H9 (cell line): ENCODE measurements at regions not wholly inside any gene's neighbourhood (a gene's known extent, or its start where the extent isn't known, plus 50 kb on each side); places are given as distances from the start of the nearest gene placed in this dataset.

Source experiments
- DNase-seq: peaks from one replicate; pipeline ENCODE4 v3.0.0-alpha.2; 2017
- H2AFZ ChIP-seq: one replicate; pipeline ENCODE4 v1.6.1; 2013; ENCODE audit warnings: mild to moderate bottlenecking, low read length, control low read depth, moderate library complexity
- H2AK5ac ChIP-seq: 2 replicates; pipeline ENCODE4 v1.6.1; 2013; ENCODE audit warnings: low read length, control low read depth, mixed read lengths; ENCODE audit not compliant: insufficient read length
- H2BK120ac ChIP-seq: one replicate; pipeline ENCODE4 v1.6.1; 2013; ENCODE audit warnings: low read depth, mild to moderate bottlenecking, low read length, control low read depth, inconsistent platforms; ENCODE audit not compliant: poor library complexity, severe bottlenecking
- H2BK12ac ChIP-seq: 2 replicates; pipeline ENCODE4 v1.6.1; 2013; ENCODE audit warnings: low read length, control low read depth, mixed read lengths, low read depth; ENCODE audit not compliant: insufficient read length
- H2BK15ac ChIP-seq: 2 replicates; pipeline ENCODE4 v1.6.1; 2013; ENCODE audit warnings: low read depth, low read length, control low read depth
- H2BK20ac ChIP-seq: one replicate; pipeline ENCODE4 v1.6.1; 2013; ENCODE audit warnings: low read depth, mild to moderate bottlenecking, low read length, control low read depth, inconsistent platforms; ENCODE audit not compliant: poor library complexity, severe bottlenecking
- H2BK5ac ChIP-seq: 2 replicates; pipeline ENCODE4 v1.6.1; 2013; ENCODE audit warnings: low read length, control low read depth, mixed read lengths; ENCODE audit not compliant: insufficient read length
- H3K14ac ChIP-seq: 2 replicates; pipeline ENCODE4 v1.6.1; 2013; ENCODE audit warnings: low read length, control low read depth; ENCODE audit not compliant: insufficient read depth
- H3K18ac ChIP-seq: 2 replicates; pipeline ENCODE4 v1.6.1; 2013; ENCODE audit warnings: low read depth, mild to moderate bottlenecking, mixed read lengths, low read length, control low read depth; ENCODE audit not compliant: insufficient read length
- H3K23ac ChIP-seq: 2 replicates; pipeline ENCODE4 v1.6.1; 2013; ENCODE audit warnings: low read length, control low read depth, mixed read lengths, low read depth; ENCODE audit not compliant: insufficient read length
- H3K23me2 ChIP-seq: 2 replicates; pipeline ENCODE4 v1.6.1; 2013; ENCODE audit warnings: low read depth, mild to moderate bottlenecking, mixed read lengths, low read length, control low read depth; ENCODE audit not compliant: insufficient read length, poor library complexity, severe bottlenecking
- H3K27ac ChIP-seq: 2 replicates; pipeline ENCODE4 v1.5.1; 2013; ENCODE audit warnings: low read length, control low read depth, mixed read lengths, low read depth; ENCODE audit not compliant: insufficient read length
- H3K27me3 ChIP-seq: 2 replicates; pipeline ENCODE4 v1.6.1; 2013; ENCODE audit warnings: low read length, control low read depth, inconsistent platforms; ENCODE audit not compliant: insufficient read depth
- H3K4ac ChIP-seq: 2 replicates; pipeline ENCODE4 v1.6.1; 2013; ENCODE audit warnings: low read depth, mild to moderate bottlenecking, control low read depth, inconsistent platforms, low read length, moderate library complexity
- H3K4me1 ChIP-seq: 2 replicates; pipeline ENCODE4 v1.6.1; 2013; ENCODE audit warnings: low read length, control low read depth, inconsistent platforms; ENCODE audit not compliant: insufficient read depth
- H3K4me2 ChIP-seq: 2 replicates; pipeline ENCODE4 v1.6.1; 2013; ENCODE audit warnings: low read length, control low read depth, mixed read lengths; ENCODE audit not compliant: insufficient read length, insufficient read depth
- H3K56ac ChIP-seq: 2 replicates; pipeline ENCODE4 v1.6.1; 2013; ENCODE audit warnings: low read depth, mild to moderate bottlenecking, mixed read lengths, low read length, control low read depth; ENCODE audit not compliant: insufficient read length
- H3K79me1 ChIP-seq: 2 replicates; pipeline ENCODE4 v1.6.1; 2013; ENCODE audit warnings: low read depth, mild to moderate bottlenecking, moderate library complexity, low read length, control low read depth, inconsistent platforms; ENCODE audit not compliant: insufficient read depth, poor library complexity, severe bottlenecking
- H3K79me2 ChIP-seq: 2 replicates; pipeline ENCODE4 v1.6.1; 2013; ENCODE audit warnings: low read length, control low read depth, inconsistent platforms; ENCODE audit not compliant: insufficient read depth
- H3K9ac ChIP-seq: 2 replicates; pipeline ENCODE4 v1.6.1; 2013; ENCODE audit warnings: low read length, control low read depth, mixed read lengths; ENCODE audit not compliant: insufficient read length; ENCODE audit errors: extremely low read depth
- H3K9me3 ChIP-seq: one replicate; pipeline ENCODE4 v1.6.1; 2013; ENCODE audit warnings: low read depth, low read length, inconsistent platforms; ENCODE audit not compliant: control insufficient read depth
- H3T11ph ChIP-seq: one replicate; pipeline ENCODE4 v1.6.1; 2013; ENCODE audit warnings: mild to moderate bottlenecking, low read length, control low read depth, inconsistent platforms
- H4K20me1 ChIP-seq: one replicate; pipeline ENCODE4 v1.6.1; 2013; ENCODE audit not compliant: control insufficient read depth, insufficient read length, insufficient read depth
- H4K5ac ChIP-seq: 2 replicates; pipeline ENCODE4 v1.6.1; 2013; ENCODE audit warnings: low read depth, mild to moderate bottlenecking, mixed read lengths, low read length, control low read depth; ENCODE audit not compliant: insufficient read length
- H4K8ac ChIP-seq: replicated peaks from 2 replicates; pipeline ENCODE4 v1.6.1; 2013; ENCODE audit warnings: low read length, control low read depth, mixed read lengths, low read depth; ENCODE audit not compliant: insufficient read length
- H4K91ac ChIP-seq: 2 replicates; pipeline ENCODE4 v1.6.1; 2013; ENCODE audit warnings: low read depth, mild to moderate bottlenecking, moderate library complexity, mixed read lengths, low read length, control low read depth; ENCODE audit not compliant: insufficient read length
- H3K27ac Mint-ChIP-seq, 3 experiments: 2 replicates in 2 of 3; 3 replicates in 1 of 3; pipeline ENCODE4 v1.8.0; 2020 to 2021; ENCODE audit warnings: mixed read lengths in 3 of 3, mild to moderate bottlenecking in 1 of 3, moderate library complexity in 1 of 3
- H3K27me3 Mint-ChIP-seq: 2 replicates; pipeline ENCODE4 v1.8.0; 2021; ENCODE audit warnings: low read depth, mild to moderate bottlenecking, moderate library complexity, mixed read lengths
- H3K36me3 Mint-ChIP-seq, 3 experiments: 2 replicates in 2 of 3; 3 replicates in 1 of 3; pipeline ENCODE4 v1.8.0; 2020 to 2021; ENCODE audit warnings: low read depth in 3 of 3, mixed read lengths in 3 of 3; ENCODE audit not compliant: insufficient read depth in 1 of 3
- H3K4me1 Mint-ChIP-seq, 2 experiments: 2 replicates each; pipeline ENCODE4 v1.8.0; 2020; ENCODE audit warnings: mixed read lengths in 2 of 2
- H3K4me3 Mint-ChIP-seq, 2 experiments: 2 replicates in 1 of 2; 3 replicates in 1 of 2; pipeline ENCODE4 v1.8.0; 2020 to 2021; ENCODE audit warnings: mild to moderate bottlenecking in 2 of 2, mixed read lengths in 2 of 2, moderate library complexity in 1 of 2
- H3K9me3 Mint-ChIP-seq, 2 experiments: 2 replicates in 1 of 2; 3 replicates in 1 of 2; pipeline ENCODE4 v1.8.0; 2020; ENCODE audit warnings: mild to moderate bottlenecking in 2 of 2, mixed read lengths in 2 of 2, moderate library complexity in 1 of 2
- WGBS: extraction: QIAGEN DNeasy Blood & Tissue Kit; methylation state at CpG from one replicate; pipeline ENCODE4 v1.1.7; 2013; ENCODE audit warnings: missing lambda C conversion rate, low lambda C conversion rate, mixed read lengths; ENCODE audit not compliant: insufficient read length; ENCODE audit errors: extremely low coverage; 5-methylcytosine and 5-hydroxymethylcytosine counted together
- TF ChIP-seq, protein P1 (sequence below): fragments of 200-600 bp; sonication (generic); conservative IDR thresholded peaks from 3 replicates; pipeline ENCODE4 v1.8.0; 2021; ENCODE audit warnings: antibody characterized with exemption, mild to moderate bottlenecking

DNA sequence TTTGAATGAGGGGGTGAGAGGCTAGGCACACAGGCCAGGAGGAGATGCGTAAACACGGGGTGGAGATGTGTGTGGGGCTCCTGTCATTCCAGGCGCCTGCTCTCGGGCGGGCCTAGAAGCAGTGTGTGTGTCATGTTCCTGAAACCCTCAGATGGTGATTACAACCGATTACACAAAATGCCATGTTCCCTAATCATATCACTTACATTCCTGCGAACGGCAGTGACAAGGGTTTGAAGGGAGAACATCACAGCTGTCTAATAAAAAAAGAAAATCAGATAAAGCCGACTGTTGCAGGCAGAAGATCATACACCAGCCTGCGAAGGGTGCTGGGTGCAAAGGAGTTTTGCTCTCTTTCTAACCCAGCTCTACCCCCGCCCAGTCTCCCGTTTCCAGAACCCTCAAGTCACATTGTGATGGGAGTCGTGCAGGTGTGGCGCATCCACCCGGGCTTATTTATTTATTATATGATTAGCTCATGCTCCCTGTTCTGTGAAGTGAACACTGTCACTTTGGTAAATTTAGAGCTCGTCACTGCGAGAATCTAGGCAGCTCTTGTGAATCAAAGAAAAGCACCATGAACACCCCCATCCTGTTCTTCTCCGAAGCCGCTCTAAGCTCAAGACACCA, 140.3 kb downstream of the NR2F2 start:
- Histone ChIP-seq H2BK20ac (no peak overlapping the region), H3K27me3 (no peaks in the 10 kb centered on the region), H3K14ac (no peak overlapping the region), H2AFZ (no peak overlapping the region), H3K23me2 (no peaks in the 10 kb centered on the region), H4K5ac (no peak overlapping the region), H3K4me2 (no peak overlapping the region), H3T11ph (no peak overlapping the region), H3K4me1 (no peaks in the 10 kb centered on the region), H3K9ac (no peak overlapping the region), H3K27ac (no peak overlapping the region), H2BK5ac (no peak overlapping the region), H2AK5ac (no peak overlapping the region), H3K23ac (no peak overlapping the region), H4K20me1 (no peaks in the 10 kb centered on the region), H4K91ac (no peak overlapping the region), H3K9me3 (no peaks in the 10 kb centered on the region), H2BK12ac (no peak overlapping the region), H2BK15ac (no peak overlapping the region), H3K79me1 (no peaks in the 10 kb centered on the region), H3K18ac (no peak overlapping the region), H2BK120ac (no peak overlapping the region), H3K79me2 (no peaks in the 10 kb centered on the region), H3K4ac (no peak overlapping the region), H3K56ac (no peak overlapping the region), H4K8ac (no peak overlapping the region)
- Mint-ChIP-seq H3K4me1 (peaks cover 3 to 5% of the 10 kb centered on the region in 2 experiments; a peak in 1 of 4 replicates), H3K36me3 (no peaks in the 10 kb centered on the region), H3K4me3 (no peak overlapping the region), H3K27ac (no peak overlapping the region), H3K9me3 (no peaks in the 10 kb centered on the region), H3K27me3 (peaks cover 7% of the 10 kb centered on the region; the same call in 1 of the 2 replicates)
- no CpG with 5 or more reads among the region's 19 CpGs for WGBS
- TF ChIP-seq, protein P1, sequence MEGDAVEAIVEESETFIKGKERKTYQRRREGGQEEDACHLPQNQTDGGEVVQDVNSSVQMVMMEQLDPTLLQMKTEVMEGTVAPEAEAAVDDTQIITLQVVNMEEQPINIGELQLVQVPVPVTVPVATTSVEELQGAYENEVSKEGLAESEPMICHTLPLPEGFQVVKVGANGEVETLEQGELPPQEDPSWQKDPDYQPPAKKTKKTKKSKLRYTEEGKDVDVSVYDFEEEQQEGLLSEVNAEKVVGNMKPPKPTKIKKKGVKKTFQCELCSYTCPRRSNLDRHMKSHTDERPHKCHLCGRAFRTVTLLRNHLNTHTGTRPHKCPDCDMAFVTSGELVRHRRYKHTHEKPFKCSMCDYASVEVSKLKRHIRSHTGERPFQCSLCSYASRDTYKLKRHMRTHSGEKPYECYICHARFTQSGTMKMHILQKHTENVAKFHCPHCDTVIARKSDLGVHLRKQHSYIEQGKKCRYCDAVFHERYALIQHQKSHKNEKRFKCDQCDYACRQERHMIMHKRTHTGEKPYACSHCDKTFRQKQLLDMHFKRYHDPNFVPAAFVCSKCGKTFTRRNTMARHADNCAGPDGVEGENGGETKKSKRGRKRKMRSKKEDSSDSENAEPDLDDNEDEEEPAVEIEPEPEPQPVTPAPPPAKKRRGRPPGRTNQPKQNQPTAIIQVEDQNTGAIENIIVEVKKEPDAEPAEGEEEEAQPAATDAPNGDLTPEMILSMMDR = no peak
- DNase-seq = no peak
